GM12878 (cell line): ENCODE measurements at regions not wholly inside any gene's neighbourhood (a gene's known extent, or its start where the extent isn't known, plus 50 kb on each side); places are given as distances from the start of the nearest gene placed in this dataset.
A peak's percentile ranks its signal among the peaks of the same experiment; 100 is the strongest.

ENCODE experiments used
- ATAC-seq: fragments of 200-7000 bp; cut with Tn5 transposase; 3 replicates; pipeline ENCODE4 v1.9.1; 2020; ENCODE audit warnings: mild to moderate bottlenecking, moderate library complexity
- BruUV-seq: library from RNA; stranded (reverse); fragments of 400-500 nt; replicated peaks from 2 replicates; lab custom pipeline; 2021; lab: Mats Ljungman, UMichigan
- CTCF ChIA-PET: fragments of 300-600 bp; sonication (Branson Sonifier 250); formaldehyde crosslinking; extraction: SDS; loops from one replicate; lab custom pipeline; 2021; ENCODE audit warnings: inconsistent platforms; lab: Yijun Ruan, JAX
- POLR2A ChIA-PET: fragments of 350-600 bp; formaldehyde crosslinking; extraction: SDS; loops from one replicate; lab custom pipeline; 2021; ENCODE audit warnings: inconsistent platforms; lab: Charles Lee
- RAD21 ChIA-PET: fragments of 300-600 bp; sonication (Branson Sonifier 250); formaldehyde crosslinking; loops from one replicate; lab custom pipeline; 2023; ENCODE audit warnings: antibody characterized with exemption; ENCODE audit not compliant: unreplicated experiment; lab: Charles Lee
- SMC1A ChIA-PET: fragments of 300-600 bp; sonication (Branson Sonifier 250); formaldehyde crosslinking; loops from one replicate; lab custom pipeline; 2023; ENCODE audit not compliant: unreplicated experiment, uncharacterized antibody; lab: Charles Lee
- DNase-seq: peaks from one replicate; pipeline ENCODE4 v3.0.0-alpha.2; 2011; ENCODE audit warnings: low read depth, low spot score
- FAIRE-seq: peaks from 3 replicates; lab custom pipeline; 2011; peaks lifted over from hg19 to GRCh38; lab: Jason Lieb, UNC
- H2AFZ ChIP-seq: 2 replicates; pipeline ENCODE4 v1.6.0; 2011; ENCODE audit warnings: low read depth, low read length, control low read depth; ENCODE audit not compliant: control insufficient read depth
- H3K27ac ChIP-seq: 2 replicates; pipeline ENCODE4 v1.5.1; 2011; ENCODE audit warnings: control low read depth; ENCODE audit not compliant: control insufficient read depth, insufficient read depth
- H3K27me3 ChIP-seq, 2 experiments: replicated peaks in 1 of 2; 2 replicates each; pipeline versions ENCODE4 v1.6.0 to v1.6.1; 2011; ENCODE audit warnings: low read length in 1 of 2; ENCODE audit not compliant: control insufficient read depth in 2 of 2, insufficient read depth in 2 of 2
- H3K36me3 ChIP-seq, 2 experiments: 2 replicates each; pipeline ENCODE4 v1.5.1; 2011; ENCODE audit warnings: low read length in 1 of 2; ENCODE audit not compliant: control insufficient read depth in 2 of 2, insufficient read depth in 2 of 2
- H3K4me1 ChIP-seq: 2 replicates; pipeline ENCODE4 v1.6.1; 2011; ENCODE audit warnings: mild to moderate bottlenecking, low read length, moderate library complexity, mixed read lengths; ENCODE audit not compliant: control insufficient read depth, insufficient read depth
- H3K4me2 ChIP-seq: 2 replicates; pipeline ENCODE4 v1.6.0; 2011; ENCODE audit warnings: control low read depth; ENCODE audit not compliant: control insufficient read depth, insufficient read depth
- H3K4me3 ChIP-seq: fragments of 200-600 bp; sonication (generic); 2 replicates; pipeline ENCODE4 v1.5.1; 2016
- H3K79me2 ChIP-seq: 2 replicates; pipeline ENCODE4 v1.6.0; 2011; ENCODE audit warnings: low read length; ENCODE audit not compliant: control insufficient read depth, insufficient read depth
- H3K9ac ChIP-seq: 2 replicates; pipeline ENCODE4 v1.8.0; 2011; ENCODE audit warnings: low read length, control low read depth, mixed read lengths; ENCODE audit not compliant: control insufficient read depth, insufficient read depth
- H3K9me3 ChIP-seq: replicated peaks from 3 replicates; pipeline ENCODE4 v1.5.1; 2011; ENCODE audit warnings: mild to moderate bottlenecking, low read length; ENCODE audit not compliant: control insufficient read depth, insufficient read depth
- H4K20me1 ChIP-seq: 2 replicates; pipeline ENCODE4 v1.6.0; 2011; ENCODE audit not compliant: control insufficient read depth, insufficient read depth
- BHLHE40 ChIP-seq, 2 experiments: fragments of 450-650 bp in 1 of 2; IDR thresholded peaks; 2 replicates each; pipeline ENCODE4 v1.6.1; 2011 to 2017; ENCODE audit warnings: low read depth in 2 of 2, borderline replicate concordance in 1 of 2, improper control_type of control experiment in 1 of 2, low read length in 1 of 2, mild to moderate bottlenecking in 1 of 2
- JUNB ChIP-seq: IDR thresholded peaks from 2 replicates; pipeline ENCODE4 v1.6.1; 2016; ENCODE audit warnings: antibody characterized with exemption, mild to moderate bottlenecking
- NBN ChIP-seq: fragments of 450-650 bp; IDR thresholded peaks from 2 replicates; pipeline ENCODE4 v1.6.1; 2016
- SPI1 ChIP-seq: IDR thresholded peaks from 2 replicates; pipeline ENCODE4 v1.6.1; 2011; ENCODE audit warnings: low read depth, mild to moderate bottlenecking, low read length, moderate library complexity, borderline replicate concordance; ENCODE audit not compliant: insufficient read depth
- WGBS: methylation state at CpG from one replicate; pipeline ENCODE4 v1.1.6; 2016; ENCODE audit warnings: low lambda C conversion rate; ENCODE audit not compliant: insufficient replicate concordance, insufficient coverage; ENCODE audit errors: missing lambda C conversion rate; 5-methylcytosine and 5-hydroxymethylcytosine counted together
- in situ Hi-C: fragments of 300-500 bp; cut with MboI; formaldehyde crosslinking; loops from 9 replicates; pipeline ENCODE4 v1.14.3; 2018; ENCODE audit warnings: mixed read lengths
- intact Hi-C: fragments of 100-400 bp; cut with micrococcal nuclease; formaldehyde crosslinking; loops from one replicate; pipeline ENCODE4 v1.14.2; 2022; ENCODE audit not compliant: unreplicated experiment
- TF ChIP-seq, protein P1 (sequence below): IDR thresholded peaks from 2 replicates; pipeline ENCODE4 v1.6.1; 2011; ENCODE audit warnings: low read depth, mild to moderate bottlenecking, low read length, moderate library complexity, borderline replicate concordance; ENCODE audit errors: extremely low read depth

GRCh38 chr11:92771701-92772100, 197.8 kb upstream of the MTNR1B start:
- Histone ChIP-seq H3K27ac (no peak overlapping the region), H3K27me3 (peaks cover 0 to 6% of the 10 kb centered on the region in 2 experiments; a peak in 1 of 4 replicates), H3K4me3 (no peak overlapping the region), H3K36me3 (no peaks in the 10 kb centered on the region)
- WGBS = 0% methylated on average over 3 of the region's 3 CpGs
- DNase-seq = no peak
- TF ChIP-seq NBN (no peak), BHLHE40 (IDR thresholded peaks at IDR 0.05; ENCODE audit: borderline replicate concordance in 1 of 2, low read depth in 2 of 2, low read length in 1 of 2) (peak; percentile 14 to 42; a peak in 1 of 4 replicates)
- TF ChIP-seq, all 136 proteins: peak for 1
- ATAC-seq (no peak), FAIRE-seq (no peak)
- CTCF ChIA-PET = no interaction called here
- H2AFZ ChIP-seq = no peak overlapping the region
- POLR2A ChIA-PET = no interaction called here
- H3K9me3 ChIP-seq = no peaks in the 10 kb centered on the region
- RAD21 ChIA-PET = no interaction called here
- no TSS peak for BruUV-seq
- SMC1A ChIA-PET = no interaction called here
- intact Hi-C loops = no loop called here
- in situ Hi-C loops = no loop called here
- no peaks in the 10 kb centered on the region for H4K20me1 ChIP-seq
- no peaks in the 10 kb centered on the region for H3K4me1 ChIP-seq
- H3K4me2 ChIP-seq = no peak overlapping the region
- H3K79me2 ChIP-seq = no peaks in the 10 kb centered on the region
- H3K9ac ChIP-seq = no peak overlapping the region

GRCh38 chr11:92775003-92775676, 194.3 kb upstream of the MTNR1B start:
- intact Hi-C loops (no loop called here), in situ Hi-C loops (no loop called here)
- Histone ChIP-seq H3K79me2 (no peaks in the 10 kb centered on the region), H3K27me3 (peaks cover 0 to 6% of the 10 kb centered on the region in 2 experiments; a peak in 1 of 4 replicates), H2AFZ (no peak overlapping the region), H3K36me3 (no peaks in the 10 kb centered on the region), H3K4me3 (no peak overlapping the region), H3K9me3 (no peaks in the 10 kb centered on the region), H3K9ac (no peak overlapping the region), H3K4me2 (no peak overlapping the region), H4K20me1 (no peaks in the 10 kb centered on the region), H3K27ac (no peak overlapping the region), H3K4me1 (no peaks in the 10 kb centered on the region)
- SMC1A ChIA-PET = no interaction called here
- TF ChIP-seq, protein P1, sequence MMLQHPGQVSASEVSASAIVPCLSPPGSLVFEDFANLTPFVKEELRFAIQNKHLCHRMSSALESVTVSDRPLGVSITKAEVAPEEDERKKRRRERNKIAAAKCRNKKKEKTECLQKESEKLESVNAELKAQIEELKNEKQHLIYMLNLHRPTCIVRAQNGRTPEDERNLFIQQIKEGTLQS = no peak
- peak; percentile 91 for TF ChIP-seq SPI1
- TF ChIP-seq JUNB = peak; percentile 67
- no peak for DNase-seq
- POLR2A ChIA-PET = no interaction called here
- peak; percentile 31 for FAIRE-seq
- CTCF ChIA-PET = no interaction called here
- no TSS peak for BruUV-seq
- 0% methylated on average over 2 of the region's 2 CpGs for WGBS
- peak; percentile 81 for ATAC-seq
- RAD21 ChIA-PET = no interaction called here
